OCI-LY1 (cell line): ENCODE measurements at regions not wholly inside any gene's neighbourhood (a gene's known extent, or its start where the extent isn't known, plus 50 kb on each side); places are given as distances from the start of the nearest gene placed in this dataset.
A peak's percentile ranks its signal among the peaks of the same experiment; 100 is the strongest.

ENCODE experiments used
- H2AFZ ChIP-seq: fragments of 200-600 bp; sonication (generic), shearing (Covaris generic); 2 replicates; pipeline ENCODE4 v1.6.0; 2014; ENCODE audit warnings: antibody characterized with exemption, mild to moderate bottlenecking, low read length
- H3F3A ChIP-seq: fragments of 200-600 bp; sonication (generic), shearing (Covaris generic); 2 replicates; pipeline ENCODE4 v1.6.0; 2014; ENCODE audit warnings: mild to moderate bottlenecking, antibody characterized with exemption, low read length, moderate library complexity; ENCODE audit not compliant: insufficient read depth
- H3K27ac ChIP-seq: fragments of 200-600 bp; sonication (generic); 2 replicates; pipeline ENCODE4 v1.5.1; 2014; ENCODE audit warnings: low read length, mixed run types, mild to moderate bottlenecking, low read depth; ENCODE audit not compliant: poor library complexity, severe bottlenecking
- H3K27me3 ChIP-seq: fragments of 200-600 bp; sonication (generic); 2 replicates; pipeline ENCODE4 v1.6.0; 2014; ENCODE audit warnings: antibody characterized with exemption, mild to moderate bottlenecking, low read length, moderate library complexity; ENCODE audit not compliant: insufficient read depth
- H3K36me3 ChIP-seq: fragments of 200-600 bp; sonication (generic); 2 replicates; pipeline ENCODE4 v1.6.1; 2014; ENCODE audit warnings: mild to moderate bottlenecking, antibody characterized with exemption, low read length, moderate library complexity, mixed read lengths; ENCODE audit not compliant: insufficient read depth
- H3K4me1 ChIP-seq: fragments of 200-600 bp; sonication (generic); 2 replicates; pipeline ENCODE4 v1.5.1; 2014; ENCODE audit warnings: mild to moderate bottlenecking, low read length, moderate library complexity; ENCODE audit not compliant: insufficient read depth, severe bottlenecking
- H3K4me2 ChIP-seq: fragments of 200-600 bp; sonication (generic), shearing (Covaris generic); 2 replicates; pipeline ENCODE4 v1.6.1; 2014; ENCODE audit warnings: low read length
- H3K4me3 ChIP-seq: fragments of 200-600 bp; sonication (generic); 2 replicates; pipeline ENCODE4 v1.5.1; 2014; ENCODE audit warnings: low read length, low read depth, mild to moderate bottlenecking, mixed read lengths; ENCODE audit not compliant: poor library complexity, severe bottlenecking
- H3K79me2 ChIP-seq: fragments of 200-600 bp; shearing (Covaris generic); 2 replicates; pipeline ENCODE4 v1.6.1; 2016; ENCODE audit warnings: mixed run types, low read length, mixed read lengths; ENCODE audit not compliant: insufficient read depth
- H3K9ac ChIP-seq: fragments of 200-600 bp; sonication (generic), shearing (Covaris generic); 2 replicates; pipeline ENCODE4 v1.6.1; 2014; ENCODE audit warnings: mild to moderate bottlenecking, low read length, mixed read lengths
- H3K9me2 ChIP-seq: fragments of 200-600 bp; sonication (generic), shearing (Covaris generic); 2 replicates; pipeline ENCODE4 v1.6.1; 2014; ENCODE audit warnings: low read depth, mild to moderate bottlenecking, low read length, mixed read lengths
- H3K9me3 ChIP-seq: fragments of 200-600 bp; shearing (Covaris generic); 2 replicates; pipeline ENCODE4 v1.6.1; 2014; ENCODE audit warnings: low read length, mixed read lengths
- H4K20me1 ChIP-seq: fragments of 200-600 bp; sonication (generic), shearing (Covaris generic); 2 replicates; pipeline ENCODE4 v1.6.0; 2016; ENCODE audit warnings: mild to moderate bottlenecking, low read length; ENCODE audit not compliant: insufficient read depth
- CTCF ChIP-seq: fragments of 200-600 bp; sonication (generic), shearing (Covaris generic); IDR thresholded peaks from 2 replicates; pipeline ENCODE4 v1.5.1; 2017; ENCODE audit warnings: mild to moderate bottlenecking, antibody characterized with exemption, low read length, moderate library complexity, mixed read lengths
- EZH2 ChIP-seq: fragments of 200-600 bp; sonication (generic), shearing (Covaris generic); IDR thresholded peaks from 2 replicates; pipeline ENCODE4 v1.8.0; 2017; ENCODE audit warnings: borderline replicate concordance, mixed run types, mild to moderate bottlenecking, antibody characterized with exemption, low read length, moderate library complexity, mixed read lengths

GRCh38 chr4:177242651-177243286 is 66.9 kb upstream of the NEIL3 start:
- H3K27me3 ChIP-seq = no peaks in the 10 kb centered on the region; the same call in 1 of the 2 replicates
- H3K4me3 ChIP-seq = no peak overlapping the region
- H3F3A ChIP-seq = no peaks in the 10 kb centered on the region
- H4K20me1 ChIP-seq = no peaks in the 10 kb centered on the region
- H3K9me3 ChIP-seq = no peaks in the 10 kb centered on the region
- H3K4me1 ChIP-seq = no peaks in the 10 kb centered on the region
- no peaks in the 10 kb centered on the region for H3K36me3 ChIP-seq
- no peak overlapping the region for H3K9ac ChIP-seq
- no peak overlapping the region for H3K4me2 ChIP-seq
- TF ChIP-seq EZH2 (no peak), CTCF (no peak)
- H3K9me2 ChIP-seq = no peaks in the 10 kb centered on the region
- H3K27ac ChIP-seq = no peak overlapping the region
- H2AFZ ChIP-seq = no peak overlapping the region
- no peaks in the 10 kb centered on the region for H3K79me2 ChIP-seq

GRCh38 chr4:177246641-177247584 is 62.8 kb upstream of the NEIL3 start:
- no peaks in the 10 kb centered on the region for H3K36me3 ChIP-seq
- no peak overlapping the region for H2AFZ ChIP-seq
- H3K9me3 ChIP-seq = no peaks in the 10 kb centered on the region
- H3K27ac ChIP-seq = no peak overlapping the region
- H3K27me3 ChIP-seq = peaks cover 6% of the 10 kb centered on the region; the same call in 1 of the 2 replicates
- no peaks in the 10 kb centered on the region for H3K9me2 ChIP-seq
- H3K4me2 ChIP-seq = no peak overlapping the region
- no peaks in the 10 kb centered on the region for H4K20me1 ChIP-seq
- no peak overlapping the region for H3K4me3 ChIP-seq
- H3K4me1 ChIP-seq = peaks cover 13% of the 10 kb centered on the region
- TF ChIP-seq EZH2 (no peak), CTCF (no peak)
- no peak overlapping the region for H3K9ac ChIP-seq
- no peaks in the 10 kb centered on the region for H3F3A ChIP-seq
- no peaks in the 10 kb centered on the region for H3K79me2 ChIP-seq

GRCh38 chr4:177250056-177250696 is 59.5 kb upstream of the NEIL3 start:
- Histone ChIP-seq H3K9me2 (no peaks in the 10 kb centered on the region), H3F3A (no peaks in the 10 kb centered on the region), H3K9ac (no peak overlapping the region), H3K4me3 (no peak overlapping the region), H4K20me1 (no peaks in the 10 kb centered on the region), H3K9me3 (no peaks in the 10 kb centered on the region), H2AFZ (no peak overlapping the region), H3K27ac (no peak overlapping the region), H3K4me1 (peaks cover 13% of the 10 kb centered on the region), H3K27me3 (peaks cover 6% of the 10 kb centered on the region; the same call in 1 of the 2 replicates), H3K4me2 (no peak overlapping the region), H3K79me2 (no peaks in the 10 kb centered on the region), H3K36me3 (no peaks in the 10 kb centered on the region)
- peak; percentile 100 for TF ChIP-seq CTCF
- no peak for TF ChIP-seq EZH2
